Osteocyte (in vitro differentiated cells): ENCODE measurements at regions not wholly inside any gene's neighbourhood (a gene's known extent, or its start where the extent isn't known, plus 50 kb on each side); places are given as distances from the start of the nearest gene placed in this dataset.
"Not testable (repeated sequence)": the region's sequence is repeated elsewhere in the genome, so short reads cannot be mapped to it uniquely, and the experiment has no call there.

Source experiments
- DNase-seq: peaks from one replicate; pipeline ENCODE4 v3.0.0; 2021; ENCODE audit warnings: mixed read lengths; ENCODE audit not compliant: unreplicated experiment; ENCODE audit errors: extremely low spot score
- H3K27ac Mint-ChIP-seq: one replicate; pipeline ENCODE4 v1.8.0; 2021; ENCODE audit warnings: mild to moderate bottlenecking, mixed read lengths; ENCODE audit not compliant: unreplicated experiment
- H3K27me3 Mint-ChIP-seq: one replicate; pipeline ENCODE4 v1.8.0; 2021; ENCODE audit warnings: mixed read lengths; ENCODE audit not compliant: unreplicated experiment
- H3K36me3 Mint-ChIP-seq: one replicate; pipeline ENCODE4 v1.8.0; 2021; ENCODE audit warnings: mixed read lengths; ENCODE audit not compliant: unreplicated experiment
- H3K4me1 Mint-ChIP-seq: one replicate; pipeline ENCODE4 v1.8.0; 2021; ENCODE audit warnings: mixed read lengths; ENCODE audit not compliant: unreplicated experiment
- H3K4me3 Mint-ChIP-seq: one replicate; pipeline ENCODE4 v1.8.0; 2021; ENCODE audit warnings: mild to moderate bottlenecking, moderate library complexity, mixed read lengths; ENCODE audit not compliant: unreplicated experiment
- H3K9me3 Mint-ChIP-seq: one replicate; pipeline ENCODE4 v1.8.0; 2021; ENCODE audit warnings: mixed read lengths; ENCODE audit not compliant: unreplicated experiment

DNA sequence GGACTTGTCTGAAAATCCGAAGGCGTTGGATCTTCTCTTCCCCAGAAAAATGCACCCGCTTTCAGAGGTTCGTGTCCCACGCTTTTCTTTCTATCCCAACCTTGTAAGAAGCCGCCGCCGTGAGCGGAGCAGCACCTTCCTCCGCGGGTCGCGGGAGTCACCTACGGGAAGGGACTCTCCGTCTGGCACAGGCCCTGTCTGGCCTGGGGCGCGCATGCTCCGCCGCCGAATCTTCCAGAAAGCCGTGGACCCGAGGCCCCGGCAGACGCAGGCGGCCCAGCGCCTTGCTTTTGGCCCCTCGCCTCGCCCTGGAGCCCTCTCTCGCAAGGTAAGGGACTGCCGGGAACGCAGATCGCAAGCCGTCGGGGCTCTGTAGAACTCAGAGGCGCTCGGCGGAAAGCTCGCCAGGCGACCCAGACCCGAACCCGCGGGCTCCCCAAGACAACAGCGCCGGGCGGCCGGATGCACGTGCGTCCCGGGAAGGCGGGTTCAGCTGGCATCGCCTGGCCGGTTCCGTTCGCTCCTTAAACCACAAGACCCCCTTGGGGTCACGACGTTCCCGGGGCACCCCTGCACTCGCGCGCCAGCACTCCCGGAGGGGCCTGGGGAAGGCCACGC lies 4055.2 kb upstream of the TPTE start:
- H3K27ac Mint-ChIP-seq, H3K36me3 Mint-ChIP-seq, H3K9me3 Mint-ChIP-seq, H3K4me3 Mint-ChIP-seq, H3K4me1 Mint-ChIP-seq, H3K27me3 Mint-ChIP-seq, DNase-seq: not testable (repeated sequence)

DNA sequence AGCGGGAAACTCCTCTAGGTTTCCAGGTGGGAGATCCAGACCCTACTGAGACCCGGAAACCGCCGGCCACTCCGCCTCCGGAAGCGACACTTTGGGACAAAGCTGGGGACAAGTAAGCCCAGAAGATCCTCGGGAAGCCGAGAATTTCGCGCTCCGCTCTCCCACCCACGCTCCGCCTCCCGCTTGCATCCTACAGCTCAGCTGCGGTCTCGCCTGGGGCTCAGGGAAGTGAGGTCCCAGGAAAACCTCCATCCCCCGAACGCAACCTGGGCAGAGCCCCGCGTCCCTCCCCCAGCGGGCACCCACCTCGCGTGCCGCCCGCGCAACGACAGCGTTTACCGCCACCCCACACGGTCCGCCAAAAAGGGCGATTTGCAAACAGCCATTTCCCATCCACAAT lies 4054.7 kb upstream of the TPTE start:
- not testable (repeated sequence) for H3K36me3 Mint-ChIP-seq, H3K4me3 Mint-ChIP-seq, H3K9me3 Mint-ChIP-seq, DNase-seq, H3K27ac Mint-ChIP-seq, H3K4me1 Mint-ChIP-seq, H3K27me3 Mint-ChIP-seq

DNA sequence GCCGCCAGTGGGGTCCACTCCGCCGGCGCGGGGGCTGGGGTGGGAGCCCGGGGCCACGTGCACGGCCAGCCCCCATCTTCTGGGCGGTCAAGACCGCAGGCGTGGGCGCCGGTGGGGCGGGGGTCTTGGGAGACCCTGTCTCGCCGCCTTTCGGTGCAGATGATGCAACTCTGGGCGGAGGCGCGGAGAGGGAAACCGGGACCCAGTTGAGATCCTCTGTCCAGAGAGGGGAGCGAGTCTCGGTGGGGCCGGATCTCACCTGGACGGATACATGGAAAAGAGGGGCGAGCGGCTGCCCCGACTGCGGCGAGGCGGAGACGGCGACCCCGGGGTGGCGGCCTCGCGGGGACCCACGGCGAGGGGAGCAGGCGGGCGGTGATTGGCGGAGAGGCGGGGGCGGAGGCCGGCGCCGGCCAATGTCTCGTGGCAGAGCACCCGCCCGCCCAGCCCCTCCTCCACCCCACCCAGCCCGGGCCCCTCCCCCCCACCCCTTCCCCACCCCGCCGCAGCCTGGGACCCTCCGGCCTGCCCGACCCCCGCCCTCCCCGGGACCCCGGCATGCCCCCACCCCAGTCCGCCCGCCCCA lies 4054.1 kb upstream of the TPTE start:
- not testable (repeated sequence) for H3K27me3 Mint-ChIP-seq, DNase-seq, H3K36me3 Mint-ChIP-seq, H3K9me3 Mint-ChIP-seq, H3K27ac Mint-ChIP-seq, H3K4me3 Mint-ChIP-seq, H3K4me1 Mint-ChIP-seq

DNA sequence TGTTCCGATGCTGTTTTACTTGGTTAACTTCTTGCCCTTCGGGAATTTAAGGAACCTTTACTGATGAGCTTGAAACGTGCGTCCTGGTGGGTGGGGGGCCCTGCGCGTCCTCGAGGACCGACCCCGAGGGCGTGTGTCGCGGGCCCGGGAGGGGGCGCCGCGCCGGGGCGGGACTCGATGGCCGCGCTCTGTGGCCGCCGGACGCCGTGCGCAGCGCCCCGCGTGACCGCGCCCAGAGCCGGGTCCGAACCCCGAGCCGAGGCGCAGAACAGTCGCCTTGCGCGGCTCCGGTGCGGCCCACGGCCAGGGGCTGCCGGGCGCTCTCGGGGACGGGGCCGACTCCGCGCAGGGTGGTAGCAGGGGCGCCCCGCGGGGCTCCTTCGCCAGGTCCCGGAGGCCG lies 4053.5 kb upstream of the TPTE start:
- not testable (repeated sequence) for H3K9me3 Mint-ChIP-seq, H3K4me1 Mint-ChIP-seq, DNase-seq, H3K27me3 Mint-ChIP-seq, H3K27ac Mint-ChIP-seq, H3K4me3 Mint-ChIP-seq, H3K36me3 Mint-ChIP-seq

DNA sequence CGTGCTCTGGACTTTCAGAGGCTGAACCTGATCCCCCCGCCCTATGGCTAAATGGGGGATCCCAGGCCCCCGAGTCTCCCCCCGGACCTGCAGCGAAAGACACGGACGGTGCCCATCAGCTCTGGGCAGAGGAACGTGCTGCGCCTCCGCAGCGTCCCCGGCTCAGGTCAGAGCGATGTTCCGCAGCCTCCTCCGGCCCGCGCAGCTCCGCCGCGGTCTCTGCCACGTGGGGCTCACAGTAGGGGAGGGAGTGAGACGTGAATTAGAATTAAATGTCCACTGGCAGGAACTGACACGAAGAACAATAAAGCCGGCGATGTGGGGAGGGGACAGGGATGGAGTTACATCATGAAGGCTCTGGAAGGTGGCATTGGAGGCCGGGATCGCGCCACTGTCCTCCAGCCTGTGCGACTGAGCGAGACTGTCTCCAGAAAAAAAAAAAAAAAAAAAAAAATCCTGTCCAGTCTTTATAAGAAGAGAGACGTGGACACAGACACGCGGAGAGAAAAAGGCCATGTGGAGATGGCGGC lies 4053.0 kb upstream of the TPTE start:
- not testable (repeated sequence) for H3K4me3 Mint-ChIP-seq, H3K4me1 Mint-ChIP-seq, H3K9me3 Mint-ChIP-seq, DNase-seq, H3K27ac Mint-ChIP-seq, H3K36me3 Mint-ChIP-seq, H3K27me3 Mint-ChIP-seq

DNA sequence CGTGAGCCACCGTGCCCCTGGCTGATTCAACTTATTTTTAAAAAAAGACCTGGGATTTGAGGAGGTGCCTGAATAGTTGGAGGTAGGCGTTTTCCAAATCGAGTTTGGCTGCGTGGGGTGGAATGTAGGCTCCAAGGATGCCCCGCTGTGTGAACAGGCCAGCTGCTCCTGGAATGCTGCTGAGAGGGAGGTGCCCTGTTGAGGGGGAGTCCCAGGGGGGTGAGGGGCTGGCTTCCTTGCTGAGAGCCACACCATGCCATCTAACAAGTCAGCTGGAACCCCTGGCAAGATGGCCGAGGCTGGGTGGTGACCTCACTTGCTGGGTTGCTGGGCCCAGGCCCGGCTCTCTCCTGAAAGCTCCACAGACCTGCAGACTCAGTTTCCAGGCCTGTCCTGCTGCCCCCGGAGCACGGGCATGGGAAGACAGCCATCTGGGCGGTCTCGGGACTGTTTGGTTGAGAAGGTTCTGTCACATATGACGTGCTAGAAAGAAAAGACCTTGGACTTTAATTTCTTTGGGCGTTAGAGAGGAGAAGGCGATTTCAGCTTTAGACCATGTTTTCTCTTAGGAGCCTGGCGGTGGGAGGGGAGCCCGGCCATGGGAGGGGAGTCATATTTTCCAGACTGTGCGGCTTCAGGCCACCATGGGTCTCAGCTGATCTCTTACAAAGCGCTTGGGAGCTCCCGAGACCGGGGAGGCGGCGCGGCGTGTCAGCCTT lies 4047.0 kb upstream of the TPTE start:
- not testable (repeated sequence) for H3K9me3 Mint-ChIP-seq, H3K4me1 Mint-ChIP-seq, H3K27me3 Mint-ChIP-seq, H3K4me3 Mint-ChIP-seq, H3K27ac Mint-ChIP-seq, H3K36me3 Mint-ChIP-seq, DNase-seq

DNA sequence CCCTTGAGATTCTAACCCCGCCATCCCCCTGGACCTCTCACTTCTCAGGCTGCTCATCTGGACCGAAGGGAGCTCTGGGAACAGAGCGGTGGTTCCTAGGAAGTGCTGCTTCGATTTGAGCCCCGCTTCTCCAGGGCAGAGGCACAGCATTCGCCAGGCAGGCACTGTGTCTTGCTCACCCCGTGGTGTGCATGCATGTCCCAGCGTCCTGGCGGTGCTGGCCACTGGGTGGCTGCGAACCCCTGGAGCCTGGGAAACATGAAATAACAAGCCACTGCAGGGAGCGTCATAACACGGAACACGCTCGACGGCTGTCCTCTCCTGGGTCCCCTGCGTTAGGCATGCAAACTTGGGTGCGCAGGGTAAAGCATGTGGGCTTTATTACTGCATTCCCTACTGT lies 4040.3 kb upstream of the TPTE start:
- not testable (repeated sequence) for H3K9me3 Mint-ChIP-seq, H3K36me3 Mint-ChIP-seq, H3K4me3 Mint-ChIP-seq, H3K27me3 Mint-ChIP-seq, DNase-seq, H3K27ac Mint-ChIP-seq, H3K4me1 Mint-ChIP-seq

DNA sequence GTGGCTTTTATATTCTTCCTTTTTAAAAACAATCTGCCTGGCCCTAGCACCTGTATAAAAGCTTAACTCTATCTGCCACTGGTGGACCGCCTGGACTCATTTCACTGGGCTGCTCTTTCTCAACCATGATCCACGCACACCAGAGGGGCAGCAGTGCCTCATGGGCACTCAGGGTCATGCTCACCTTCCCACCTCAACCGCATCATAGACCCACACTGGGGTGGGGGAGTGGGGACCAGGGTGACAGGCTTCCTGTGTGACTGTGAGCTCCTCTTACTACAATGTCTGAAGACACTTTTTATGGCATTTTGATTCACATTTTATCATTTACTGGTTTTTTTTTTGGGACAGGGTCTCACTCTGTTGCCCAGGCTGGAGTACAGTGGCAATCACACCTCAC lies 4038.8 kb upstream of the TPTE start:
- H3K27me3 Mint-ChIP-seq, H3K4me3 Mint-ChIP-seq, H3K36me3 Mint-ChIP-seq, H3K27ac Mint-ChIP-seq, H3K9me3 Mint-ChIP-seq, DNase-seq, H3K4me1 Mint-ChIP-seq: not testable (repeated sequence)

DNA sequence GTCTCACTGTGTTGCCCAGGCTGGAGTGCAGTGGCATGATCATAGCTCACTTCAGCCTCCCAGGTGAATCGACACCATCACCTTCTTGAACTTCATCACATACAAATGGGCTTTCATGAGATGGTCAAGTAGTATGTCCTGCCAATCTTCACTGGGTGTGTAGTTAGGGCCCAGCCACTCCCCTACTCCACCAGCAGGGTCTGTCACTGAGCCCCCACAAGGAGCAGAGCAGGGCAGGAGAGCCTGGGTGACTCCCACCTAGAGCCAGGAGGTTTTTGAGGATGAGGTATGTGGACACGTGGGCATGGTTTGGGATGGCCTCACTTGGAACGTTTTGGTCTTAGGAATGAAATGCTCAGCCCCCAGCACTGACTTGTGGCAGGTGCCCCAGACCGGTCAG lies 4037.7 kb upstream of the TPTE start:
- H3K9me3 Mint-ChIP-seq, H3K4me3 Mint-ChIP-seq, H3K4me1 Mint-ChIP-seq, H3K36me3 Mint-ChIP-seq, H3K27me3 Mint-ChIP-seq, DNase-seq, H3K27ac Mint-ChIP-seq: not testable (repeated sequence)

DNA sequence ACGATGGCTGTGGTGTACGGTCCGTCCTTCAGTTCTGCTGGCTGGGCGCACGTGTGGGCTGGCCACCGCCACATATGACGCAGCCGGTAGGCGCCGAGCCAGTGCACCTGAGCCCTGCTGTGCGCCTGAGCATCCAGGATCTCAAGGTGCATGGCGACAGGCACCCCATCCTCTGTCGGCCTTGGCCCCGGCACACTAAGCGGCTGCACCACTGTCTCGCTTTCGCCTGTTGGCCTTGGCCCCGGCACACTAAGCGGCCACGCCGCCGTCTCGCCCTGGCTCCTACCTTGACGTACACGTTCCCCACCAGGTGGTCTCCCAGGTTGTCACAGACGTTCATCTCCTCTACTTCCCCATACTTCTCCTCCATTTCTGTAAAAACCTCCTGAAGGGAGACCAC lies 4034.6 kb upstream of the TPTE start:
- not testable (repeated sequence) for H3K9me3 Mint-ChIP-seq, H3K36me3 Mint-ChIP-seq, H3K27ac Mint-ChIP-seq, H3K4me1 Mint-ChIP-seq, H3K27me3 Mint-ChIP-seq, H3K4me3 Mint-ChIP-seq, DNase-seq

DNA sequence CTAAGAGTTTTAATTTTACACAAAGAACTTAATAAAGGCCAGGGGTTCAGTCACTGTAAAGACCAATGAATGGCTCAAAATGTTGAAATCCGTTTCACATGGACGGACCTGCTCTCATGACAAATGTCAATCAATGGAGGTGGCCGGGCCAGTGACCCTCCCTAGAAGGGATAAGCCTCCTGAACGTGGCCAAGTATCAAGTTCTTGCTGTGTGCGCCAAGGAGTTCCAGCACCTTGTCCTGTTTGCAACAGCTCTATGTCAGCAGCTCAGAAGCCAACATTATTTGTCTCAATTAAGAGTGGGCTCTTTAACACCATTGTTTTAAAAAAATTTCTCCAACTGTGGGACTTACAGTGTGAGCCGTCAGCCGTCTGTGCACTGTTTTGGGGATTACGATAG lies 4028.7 kb upstream of the TPTE start:
- not testable (repeated sequence) for H3K27me3 Mint-ChIP-seq, H3K4me1 Mint-ChIP-seq, H3K4me3 Mint-ChIP-seq, H3K27ac Mint-ChIP-seq, H3K9me3 Mint-ChIP-seq, H3K36me3 Mint-ChIP-seq, DNase-seq

DNA sequence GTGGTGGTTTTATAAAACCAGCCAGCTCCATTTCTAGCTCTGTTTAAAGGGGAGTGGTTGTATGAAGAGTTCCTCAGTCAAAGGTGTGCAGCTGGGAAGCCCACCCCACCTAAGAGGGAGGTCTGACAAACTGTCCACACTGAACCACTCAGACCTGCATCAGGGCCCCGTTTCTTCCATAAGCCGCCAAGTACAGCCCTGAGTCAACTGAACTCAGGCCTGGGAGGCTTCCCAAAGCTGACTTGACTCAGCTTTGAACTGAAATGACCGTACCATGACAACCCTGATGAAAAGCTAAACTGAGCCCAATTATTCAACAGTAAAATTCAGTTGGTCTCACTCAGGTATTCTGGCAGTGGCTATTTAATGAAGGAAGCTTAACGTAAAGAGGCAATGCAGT lies 4027.4 kb upstream of the TPTE start:
- not testable (repeated sequence) for H3K27ac Mint-ChIP-seq, H3K9me3 Mint-ChIP-seq, DNase-seq, H3K4me3 Mint-ChIP-seq, H3K27me3 Mint-ChIP-seq, H3K36me3 Mint-ChIP-seq, H3K4me1 Mint-ChIP-seq
